Epithelial cell of esophagus (primary cell): ENCODE measurements at regions not wholly inside any gene's neighbourhood (a gene's known extent, or its start where the extent isn't known, plus 50 kb on each side); places are given as distances from the start of the nearest gene placed in this dataset.

Experiments
- DNase-seq: peaks from one replicate; pipeline ENCODE4 v3.0.0; 2010; ENCODE audit warnings: low read depth
- H3K4me3 ChIP-seq: 2 replicates; pipeline ENCODE4 v1.5.1; 2011; ENCODE audit warnings: mild to moderate bottlenecking, low read length, control low read depth
- TF ChIP-seq, protein P1 (sequence below): IDR thresholded peaks from 2 replicates; pipeline ENCODE4 v1.5.1; 2011; ENCODE audit warnings: low read depth, mild to moderate bottlenecking, low read length, control low read depth, inconsistent platforms; ENCODE audit not compliant: insufficient read depth; ENCODE audit errors: missing control alignments

DNA sequence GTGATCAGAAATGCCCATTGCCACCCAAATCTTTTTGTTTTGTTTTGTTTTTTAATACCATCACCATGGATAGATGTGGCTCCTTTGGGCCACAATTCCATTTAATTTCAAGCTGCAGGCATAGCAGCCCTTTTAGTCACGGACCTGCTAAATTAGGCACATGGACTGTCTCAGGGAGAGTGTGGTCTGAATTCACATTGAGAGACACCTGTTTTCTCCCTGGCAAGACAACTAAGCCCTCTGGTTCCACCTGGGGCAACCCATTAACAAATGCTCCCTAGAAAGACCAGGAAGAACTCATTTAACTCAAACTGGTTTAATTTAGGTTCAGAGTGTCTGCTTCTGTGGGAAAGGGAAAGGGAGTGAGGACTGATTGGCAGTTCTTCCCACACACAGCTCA, 88.2 kb upstream of the ANKRD1 start:
- H3K4me3 ChIP-seq, result no peak overlapping the region
- TF ChIP-seq, protein P1, sequence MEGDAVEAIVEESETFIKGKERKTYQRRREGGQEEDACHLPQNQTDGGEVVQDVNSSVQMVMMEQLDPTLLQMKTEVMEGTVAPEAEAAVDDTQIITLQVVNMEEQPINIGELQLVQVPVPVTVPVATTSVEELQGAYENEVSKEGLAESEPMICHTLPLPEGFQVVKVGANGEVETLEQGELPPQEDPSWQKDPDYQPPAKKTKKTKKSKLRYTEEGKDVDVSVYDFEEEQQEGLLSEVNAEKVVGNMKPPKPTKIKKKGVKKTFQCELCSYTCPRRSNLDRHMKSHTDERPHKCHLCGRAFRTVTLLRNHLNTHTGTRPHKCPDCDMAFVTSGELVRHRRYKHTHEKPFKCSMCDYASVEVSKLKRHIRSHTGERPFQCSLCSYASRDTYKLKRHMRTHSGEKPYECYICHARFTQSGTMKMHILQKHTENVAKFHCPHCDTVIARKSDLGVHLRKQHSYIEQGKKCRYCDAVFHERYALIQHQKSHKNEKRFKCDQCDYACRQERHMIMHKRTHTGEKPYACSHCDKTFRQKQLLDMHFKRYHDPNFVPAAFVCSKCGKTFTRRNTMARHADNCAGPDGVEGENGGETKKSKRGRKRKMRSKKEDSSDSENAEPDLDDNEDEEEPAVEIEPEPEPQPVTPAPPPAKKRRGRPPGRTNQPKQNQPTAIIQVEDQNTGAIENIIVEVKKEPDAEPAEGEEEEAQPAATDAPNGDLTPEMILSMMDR, result no peak

DNA sequence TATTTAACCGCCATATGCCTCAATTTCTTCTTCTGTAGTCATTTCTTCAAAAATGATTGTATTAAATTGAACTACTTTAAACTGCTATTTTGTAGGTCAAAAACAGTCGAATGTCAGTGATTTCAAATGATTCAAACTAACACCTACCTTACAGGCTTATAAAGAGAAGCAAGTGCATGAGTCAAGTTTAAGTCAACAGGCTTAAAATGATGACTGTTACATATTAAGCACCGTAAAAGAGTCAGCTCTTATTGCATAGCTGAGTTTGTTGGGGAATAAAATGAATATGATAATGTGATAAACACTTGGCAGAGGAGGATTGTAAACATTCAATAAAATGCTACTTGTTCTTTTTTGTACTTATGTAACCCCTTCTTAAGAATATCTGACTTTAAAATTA, 90.1 kb upstream of the ANKRD1 start:
- TF ChIP-seq, protein P1, result no peak
- H3K4me3 ChIP-seq, result no peak overlapping the region
- DNase-seq, result peak; percentile 51

More for the DNA sequence above, 88.2 kb upstream of the ANKRD1 start:
- no peak for DNase-seq

DNA sequence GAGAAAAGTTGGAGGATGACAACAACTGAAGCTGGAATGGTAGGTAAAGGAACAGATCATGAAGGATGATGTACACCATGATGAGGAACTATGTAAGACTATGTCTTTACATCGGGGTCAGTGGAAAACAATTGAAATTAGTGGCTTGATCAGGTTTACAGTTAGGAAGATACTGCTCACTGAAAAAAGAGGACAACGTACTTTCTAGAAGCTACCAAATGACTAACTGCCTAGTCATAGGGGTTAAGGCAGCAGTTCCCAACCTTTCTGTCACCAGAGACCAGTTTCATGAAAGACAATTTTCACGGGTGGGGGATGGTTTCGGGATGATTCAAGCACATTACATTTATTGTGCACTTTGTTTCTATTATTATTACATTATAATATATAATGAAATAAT, 91.6 kb upstream of the ANKRD1 start:
- no peak for DNase-seq
- TF ChIP-seq, protein P1, result no peak
- no peak overlapping the region for H3K4me3 ChIP-seq

DNA sequence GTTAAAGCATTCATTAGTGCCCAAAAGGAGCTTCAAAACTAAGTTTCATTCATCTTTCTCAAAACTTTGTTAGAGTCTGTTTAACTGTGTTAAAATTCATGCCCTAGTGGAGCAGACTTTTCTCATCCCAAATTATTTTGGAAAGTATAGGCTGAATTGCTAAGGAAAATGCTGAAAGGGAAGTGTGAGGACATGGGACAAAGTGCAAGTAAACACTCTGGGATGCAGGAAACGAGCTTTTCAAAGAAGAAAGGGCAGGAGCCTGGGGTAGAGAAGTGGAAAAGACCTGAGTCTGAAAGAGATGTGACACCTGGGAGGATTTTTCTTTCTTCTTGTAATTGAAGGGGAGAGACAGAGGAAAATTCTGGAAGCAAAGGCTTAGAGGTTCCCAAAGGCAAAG, 93.1 kb upstream of the ANKRD1 start:
- TF ChIP-seq, protein P1, result no peak
- no peak overlapping the region for H3K4me3 ChIP-seq
- DNase-seq, result no peak

DNA sequence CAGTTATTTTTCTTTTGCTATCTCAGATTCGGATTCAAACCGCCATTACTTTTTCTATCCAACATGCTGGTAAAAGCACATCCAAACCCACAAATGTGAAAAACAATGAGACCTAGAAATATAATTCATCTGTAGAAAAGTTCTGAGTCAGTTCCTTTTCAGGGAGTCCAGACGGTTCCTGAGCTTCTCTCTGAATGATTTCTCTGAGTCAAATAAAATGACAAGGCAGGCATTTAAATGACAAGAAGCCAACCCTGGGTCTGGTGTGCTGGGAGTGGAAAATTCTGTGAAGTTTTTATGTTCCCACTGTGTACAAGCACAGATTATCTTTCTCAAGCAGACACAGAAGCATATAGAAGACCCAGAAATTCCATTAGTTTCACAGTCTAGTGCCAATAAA, 96.3 kb upstream of the ANKRD1 start:
- H3K4me3 ChIP-seq, result no peak overlapping the region
- TF ChIP-seq, protein P1, result no peak
- no peak for DNase-seq

DNA sequence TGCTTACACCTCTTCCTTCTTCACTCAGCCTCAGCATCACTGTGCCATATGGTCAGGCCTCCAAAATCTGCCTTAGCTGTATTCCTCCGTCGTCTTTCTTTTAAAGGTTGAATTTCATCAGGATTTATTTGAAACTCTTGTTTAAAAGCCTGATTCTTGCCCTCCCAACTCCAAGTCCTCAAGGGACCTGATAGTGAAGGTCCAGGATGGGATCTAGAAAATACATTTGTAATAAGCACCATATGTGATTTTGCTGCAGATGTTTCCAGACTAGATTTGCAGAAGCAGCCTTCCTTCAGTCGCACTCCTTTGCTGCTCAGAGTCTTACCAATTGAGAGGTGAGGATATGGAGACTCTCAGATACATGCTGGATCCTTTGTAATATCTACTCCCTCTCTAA, 101.0 kb upstream of the ANKRD1 start:
- DNase-seq, result no peak
- TF ChIP-seq, protein P1, result no peak
- H3K4me3 ChIP-seq, result no peak overlapping the region

DNA sequence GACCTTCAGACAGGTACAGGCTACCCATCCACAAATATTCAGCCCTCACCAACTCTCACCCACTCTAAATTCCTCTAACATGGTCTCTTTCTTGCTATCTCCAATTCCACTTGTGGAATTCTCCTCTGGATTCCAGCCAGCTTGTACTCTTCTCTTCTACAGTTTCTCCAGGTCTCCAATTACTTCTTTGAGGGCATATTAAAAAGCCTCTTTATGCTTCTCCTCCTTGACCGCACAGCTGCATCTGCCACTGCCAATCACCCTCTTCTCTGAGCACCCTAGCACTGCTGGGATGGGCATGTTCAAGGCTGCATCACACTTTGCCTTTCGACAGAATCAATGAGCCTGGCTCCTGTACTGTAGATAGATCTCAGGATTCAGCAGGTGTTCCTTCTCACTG, 101.5 kb upstream of the ANKRD1 start:
- no peak for DNase-seq
- H3K4me3 ChIP-seq, result no peak overlapping the region
- TF ChIP-seq, protein P1, result no peak
